PC-9 (cell line): ENCODE measurements at regions not wholly inside any gene's neighbourhood (a gene's known extent, or its start where the extent isn't known, plus 50 kb on each side); places are given as distances from the start of the nearest gene placed in this dataset.

ENCODE experiments used
- EZH2 ChIP-seq: fragments of 200-600 bp; sonication (generic); IDR thresholded peaks from 2 replicates; pipeline ENCODE4 v1.8.0; 2017; ENCODE audit warnings: antibody characterized with exemption, low read depth
- TF ChIP-seq, protein P1 (sequence below): fragments of 200-600 bp; sonication (generic); conservative IDR thresholded peaks from 2 replicates; pipeline ENCODE4 v1.6.1; 2017; ENCODE audit warnings: mixed run types, antibody characterized with exemption, mild to moderate bottlenecking, moderate library complexity

DNA sequence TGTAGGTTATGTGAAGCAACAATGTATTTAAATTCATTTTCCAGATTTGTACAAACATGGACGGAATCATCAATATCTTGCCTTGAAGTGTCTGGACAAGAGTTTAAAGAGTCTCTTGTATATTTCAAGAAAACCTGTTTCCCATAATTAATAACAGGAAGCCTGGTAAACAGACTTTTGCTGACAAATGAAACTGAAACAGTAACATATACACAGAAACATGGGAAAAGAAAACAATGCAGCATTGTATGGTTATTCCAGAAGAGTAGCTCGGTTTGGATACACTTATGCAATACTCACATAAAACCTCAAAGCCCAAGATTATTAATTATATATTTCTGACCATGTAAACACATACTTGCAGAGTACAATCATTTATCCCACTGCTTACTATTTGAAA, 265.5 kb downstream of the PTPRC start:
- no peak for TF ChIP-seq EZH2
- TF ChIP-seq, protein P1, sequence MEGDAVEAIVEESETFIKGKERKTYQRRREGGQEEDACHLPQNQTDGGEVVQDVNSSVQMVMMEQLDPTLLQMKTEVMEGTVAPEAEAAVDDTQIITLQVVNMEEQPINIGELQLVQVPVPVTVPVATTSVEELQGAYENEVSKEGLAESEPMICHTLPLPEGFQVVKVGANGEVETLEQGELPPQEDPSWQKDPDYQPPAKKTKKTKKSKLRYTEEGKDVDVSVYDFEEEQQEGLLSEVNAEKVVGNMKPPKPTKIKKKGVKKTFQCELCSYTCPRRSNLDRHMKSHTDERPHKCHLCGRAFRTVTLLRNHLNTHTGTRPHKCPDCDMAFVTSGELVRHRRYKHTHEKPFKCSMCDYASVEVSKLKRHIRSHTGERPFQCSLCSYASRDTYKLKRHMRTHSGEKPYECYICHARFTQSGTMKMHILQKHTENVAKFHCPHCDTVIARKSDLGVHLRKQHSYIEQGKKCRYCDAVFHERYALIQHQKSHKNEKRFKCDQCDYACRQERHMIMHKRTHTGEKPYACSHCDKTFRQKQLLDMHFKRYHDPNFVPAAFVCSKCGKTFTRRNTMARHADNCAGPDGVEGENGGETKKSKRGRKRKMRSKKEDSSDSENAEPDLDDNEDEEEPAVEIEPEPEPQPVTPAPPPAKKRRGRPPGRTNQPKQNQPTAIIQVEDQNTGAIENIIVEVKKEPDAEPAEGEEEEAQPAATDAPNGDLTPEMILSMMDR = no peak
